DOHH2 (cell line): ENCODE measurements at regions not wholly inside any gene's neighbourhood (a gene's known extent, or its start where the extent isn't known, plus 50 kb on each side); places are given as distances from the start of the nearest gene placed in this dataset.

Experiments
- EZH2phosphoT487 ChIP-seq: fragments of 200-600 bp; sonication (generic); IDR thresholded peaks from 2 replicates; pipeline ENCODE4 v1.6.1; 2017; ENCODE audit warnings: borderline replicate concordance, mild to moderate bottlenecking, antibody characterized with exemption, low read length, moderate library complexity, mixed read lengths
- TF ChIP-seq, protein P1 (sequence below): fragments of 200-600 bp; sonication (generic); IDR thresholded peaks from one replicate; pipeline ENCODE4 v1.5.1; 2014; ENCODE audit warnings: antibody characterized with exemption, mild to moderate bottlenecking, low read depth, low read length; ENCODE audit not compliant: poor library complexity, severe bottlenecking

DNA sequence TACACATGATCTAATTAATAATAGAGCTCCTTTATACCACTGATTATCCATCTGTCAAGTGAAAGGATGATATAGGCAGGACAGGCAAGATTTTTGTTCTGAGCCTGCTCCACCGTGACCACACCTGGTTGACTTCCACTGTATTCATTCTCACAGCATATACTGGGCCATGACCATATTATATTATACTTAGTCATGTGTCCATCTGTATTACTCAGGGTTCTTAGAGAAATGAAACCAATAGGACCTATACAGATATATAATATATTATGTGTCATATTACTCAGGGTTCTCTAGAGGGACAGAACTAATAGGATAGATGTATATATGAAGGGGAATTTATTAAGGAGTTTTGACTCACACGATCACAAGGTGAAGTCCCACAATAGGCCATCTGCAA, 675.1 kb downstream of the GRXCR1 start:
- TF ChIP-seq, protein P1, sequence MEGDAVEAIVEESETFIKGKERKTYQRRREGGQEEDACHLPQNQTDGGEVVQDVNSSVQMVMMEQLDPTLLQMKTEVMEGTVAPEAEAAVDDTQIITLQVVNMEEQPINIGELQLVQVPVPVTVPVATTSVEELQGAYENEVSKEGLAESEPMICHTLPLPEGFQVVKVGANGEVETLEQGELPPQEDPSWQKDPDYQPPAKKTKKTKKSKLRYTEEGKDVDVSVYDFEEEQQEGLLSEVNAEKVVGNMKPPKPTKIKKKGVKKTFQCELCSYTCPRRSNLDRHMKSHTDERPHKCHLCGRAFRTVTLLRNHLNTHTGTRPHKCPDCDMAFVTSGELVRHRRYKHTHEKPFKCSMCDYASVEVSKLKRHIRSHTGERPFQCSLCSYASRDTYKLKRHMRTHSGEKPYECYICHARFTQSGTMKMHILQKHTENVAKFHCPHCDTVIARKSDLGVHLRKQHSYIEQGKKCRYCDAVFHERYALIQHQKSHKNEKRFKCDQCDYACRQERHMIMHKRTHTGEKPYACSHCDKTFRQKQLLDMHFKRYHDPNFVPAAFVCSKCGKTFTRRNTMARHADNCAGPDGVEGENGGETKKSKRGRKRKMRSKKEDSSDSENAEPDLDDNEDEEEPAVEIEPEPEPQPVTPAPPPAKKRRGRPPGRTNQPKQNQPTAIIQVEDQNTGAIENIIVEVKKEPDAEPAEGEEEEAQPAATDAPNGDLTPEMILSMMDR, result no peak
- no peak for TF ChIP-seq EZH2phosphoT487
